Thyroid gland (tissue), 4 donors: ENCODE measurements at regions not wholly inside any gene's neighbourhood (a gene's known extent, or its start where the extent isn't known, plus 50 kb on each side); places are given as distances from the start of the nearest gene placed in this dataset.

ENCODE experiments used
- DNase-seq, 2 donors: peaks; one replicate each; pipeline ENCODE4 v3.0.0-alpha.2; 2019
- H3K27ac ChIP-seq, 3 donors: fragments of 200-600 bp; sonication (generic); 1 replicate in 2 of 3; 2 replicates in 1 of 3; pipeline ENCODE4 v1.5.1; 2016 to 2019; ENCODE audit warnings: mild to moderate bottlenecking in 1 of 3, moderate library complexity in 1 of 3
- H3K27me3 ChIP-seq: fragments of 200-600 bp; sonication (generic); one replicate; pipeline ENCODE4 v1.5.1; 2019
- H3K36me3 ChIP-seq, 2 donors: fragments of 200-600 bp; sonication (generic); one replicate each; pipeline ENCODE4 v1.5.1; 2016 to 2019
- H3K4me1 ChIP-seq, 2 donors: fragments of 200-600 bp; sonication (generic); one replicate each; pipeline ENCODE4 v1.5.1; 2017 to 2019
- H3K4me3 ChIP-seq, 3 donors: fragments of 200-600 bp; sonication (generic); replicated peaks in 1 of 3; 1 replicate in 2 of 3; 2 replicates in 1 of 3; pipeline ENCODE4 v1.5.1; 2016; ENCODE audit warnings: mild to moderate bottlenecking in 1 of 3
- H3K9me3 ChIP-seq: fragments of 200-600 bp; sonication (generic); one replicate; pipeline ENCODE4 v1.5.1; 2017
- CTCF ChIP-seq, 6 experiments: fragments of 200-600 bp in 3 of 6; fragments of 450-650 bp in 3 of 6; sonication (generic) in 3 of 6; IDR thresholded peaks; one replicate each; pipeline ENCODE4 v1.5.1; 2016 to 2019; ENCODE audit warnings: antibody characterized with exemption in 6 of 6, mild to moderate bottlenecking in 2 of 6, inconsistent platforms in 1 of 6, moderate library complexity in 1 of 6
- POLR2A ChIP-seq, 2 donors: fragments of 450-650 bp; IDR thresholded peaks; one replicate each; pipeline ENCODE4 v1.6.1; 2017; ENCODE audit warnings: antibody characterized with exemption in 2 of 2, mild to moderate bottlenecking in 2 of 2, moderate library complexity in 1 of 2
- WGBS, 2 donors: methylation state at CpG; one replicate each; pipeline ENCODE4 v1.1.5; 2017; 5-methylcytosine and 5-hydroxymethylcytosine counted together
- intact Hi-C: fragments of 100-400 bp; cut with DNase I; formaldehyde crosslinking; loops from one replicate; pipeline ENCODE4 v1.15.1; 2023

DNA sequence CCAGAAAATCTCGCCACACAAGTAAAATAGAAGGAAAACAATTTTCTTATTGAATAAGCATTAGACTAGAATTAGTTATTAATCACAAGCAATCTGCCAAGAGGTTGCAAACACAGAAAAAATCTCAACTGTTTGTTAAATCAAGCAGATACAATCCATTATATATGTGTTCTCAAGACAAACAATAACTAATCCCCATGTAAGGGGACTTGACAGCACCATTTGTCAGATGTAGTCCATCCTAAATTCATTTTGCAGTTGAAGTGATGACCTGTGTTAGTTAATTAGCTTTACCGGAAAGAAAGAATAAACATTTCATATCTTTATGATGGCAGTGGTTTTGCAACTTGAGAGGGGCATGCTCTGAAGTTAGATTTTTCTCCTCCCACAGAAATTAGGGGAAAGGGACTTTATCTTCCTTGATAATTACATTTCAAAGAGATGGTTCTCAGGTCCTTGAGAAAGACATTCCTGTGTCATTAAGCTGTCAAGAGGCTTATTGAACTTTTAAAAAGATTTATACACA is 1588.0 kb downstream of the GRIK2 start:
- H3K27ac ChIP-seq = no peak overlapping the region
- no peaks in the 10 kb centered on the region for H3K9me3 ChIP-seq
- WGBS, 2 donors = 57 to 72% methylated on average over 2 of the region's 2 CpGs
- no peaks in the 10 kb centered on the region for H3K4me1 ChIP-seq
- no peak for DNase-seq
- intact Hi-C loops = no loop called here
- no peaks in the 10 kb centered on the region for H3K27me3 ChIP-seq
- no peak for TF ChIP-seq CTCF (IDR thresholded peaks at IDR 0.05)
- no peak for TF ChIP-seq POLR2A (IDR thresholded peaks at IDR 0.05)
- H3K4me3 ChIP-seq = no peak overlapping the region
- H3K36me3 ChIP-seq = no peaks in the 10 kb centered on the region

- no peaks in the 10 kb centered on the region for H3K27me3 ChIP-seq
- H3K27ac ChIP-seq = no peak overlapping the region
- H3K36me3 ChIP-seq = no peaks in the 10 kb centered on the region
- intact Hi-C loops = no loop called here
- TF ChIP-seq CTCF (IDR thresholded peaks at IDR 0.05) = no peak
- TF ChIP-seq POLR2A (IDR thresholded peaks at IDR 0.05) = no peak
- WGBS, 2 donors = 83 to 88% methylated on average over 1 of the region's 1 CpG
- H3K4me1 ChIP-seq = no peaks in the 10 kb centered on the region
- H3K9me3 ChIP-seq = no peaks in the 10 kb centered on the region
- no peak overlapping the region for H3K4me3 ChIP-seq
- no peak for DNase-seq
Observed at GRCh38 chr6:102980951-102981350, 1587.4 kb downstream of the GRIK2 start.

DNA sequence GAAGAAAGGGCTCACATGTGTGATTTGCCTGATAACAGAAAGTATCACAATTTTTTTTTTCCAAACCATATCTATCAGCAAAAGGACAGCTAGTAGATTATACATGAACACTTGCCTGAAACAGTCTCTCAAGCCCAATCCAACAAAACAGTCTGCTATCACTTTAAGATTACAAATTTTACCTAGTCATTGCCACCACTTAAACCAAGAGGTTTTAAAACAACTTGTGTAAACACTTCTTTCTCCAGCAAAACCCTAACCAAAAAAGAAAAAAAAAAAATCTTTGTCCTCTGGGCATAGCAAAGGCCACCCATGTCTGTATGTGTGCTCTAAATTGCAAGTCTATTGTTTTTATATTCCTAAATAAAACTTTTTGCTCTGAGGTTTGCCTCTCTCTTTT is 1568.4 kb downstream of the GRIK2 start:
- intact Hi-C loops = no loop called here
- H3K4me3 ChIP-seq = no peak overlapping the region
- H3K9me3 ChIP-seq = no peaks in the 10 kb centered on the region
- H3K27ac ChIP-seq = no peak overlapping the region
- no peaks in the 10 kb centered on the region for H3K4me1 ChIP-seq
- no peaks in the 10 kb centered on the region for H3K36me3 ChIP-seq
- no peaks in the 10 kb centered on the region for H3K27me3 ChIP-seq
- TF ChIP-seq POLR2A (IDR thresholded peaks at IDR 0.05) (no peak), CTCF (IDR thresholded peaks at IDR 0.05) (no peak)
- no peak for DNase-seq

DNA sequence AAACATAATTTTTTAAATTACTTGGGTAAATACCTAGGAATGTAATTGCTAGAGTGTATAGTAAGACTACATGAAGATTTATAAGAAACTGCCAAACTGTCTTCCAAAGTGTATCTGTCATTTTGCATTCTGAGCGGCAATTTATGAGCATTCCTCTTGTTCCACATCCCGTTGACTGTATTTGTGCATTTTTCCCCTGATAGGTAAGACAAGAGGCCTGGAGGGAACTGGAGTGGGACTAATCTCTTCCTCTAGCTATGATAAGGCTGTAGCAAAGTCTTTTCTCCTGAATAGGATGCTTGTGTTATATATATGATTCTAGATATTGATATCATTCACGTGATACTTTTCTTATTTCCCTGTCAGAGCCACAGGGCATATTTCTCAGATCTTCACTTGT is 1557.5 kb downstream of the GRIK2 start:
- TF ChIP-seq CTCF (IDR thresholded peaks at IDR 0.05) (no peak), POLR2A (IDR thresholded peaks at IDR 0.05) (no peak)
- Histone ChIP-seq H3K9me3 (no peaks in the 10 kb centered on the region), H3K4me3 (no peak overlapping the region), H3K4me1 (no peaks in the 10 kb centered on the region), H3K36me3 (no peaks in the 10 kb centered on the region), H3K27me3 (no peaks in the 10 kb centered on the region), H3K27ac (no peak overlapping the region)
- WGBS, 2 donors = 60 to 65% methylated on average over 3 of the region's 3 CpGs
- DNase-seq = no peak
- intact Hi-C loops = no loop called here

GRCh38 chr6:102944475-102944874 is 1551.0 kb downstream of the GRIK2 start:
- TF ChIP-seq POLR2A (IDR thresholded peaks at IDR 0.05) = no peak
- no peak for TF ChIP-seq CTCF (IDR thresholded peaks at IDR 0.05)
- WGBS, 2 donors = 56 to 74% methylated on average over 1 of the region's 1 CpG
- intact Hi-C loops = no loop called here

More at GRCh38 chr6:102944475-102944874, 1551.0 kb downstream of the GRIK2 start:
- DNase-seq = no peak
- H3K36me3 ChIP-seq = no peaks in the 10 kb centered on the region
- no peaks in the 10 kb centered on the region for H3K27me3 ChIP-seq
- H3K4me3 ChIP-seq = no peak overlapping the region
- H3K9me3 ChIP-seq = no peaks in the 10 kb centered on the region
- H3K4me1 ChIP-seq = no peaks in the 10 kb centered on the region
- H3K27ac ChIP-seq = no peak overlapping the region
